ENCODE measurements at regions not wholly inside any gene's neighbourhood (a gene's known extent, or its start where the extent isn't known, plus 50 kb on each side); places are given as distances from the start of the nearest gene placed in this dataset.
"Not testable (repeated sequence)": the region's sequence is repeated elsewhere in the genome, so short reads cannot be mapped to it uniquely, and the experiment has no call there.

GRCh38 chr6:14992382-14992781, 253.5 kb upstream of the JARID2 start:
- no peak for ATAC-seq
- Mint-ChIP-seq H3K4me3 (no peak overlapping the region), H3K27me3 (no peaks in the 10 kb centered on the region), H3K4me1 (no peaks in the 10 kb centered on the region), H3K27ac (no peak overlapping the region), H3K9me3 (no peaks in the 10 kb centered on the region)
- DNase-seq = no peak

- H3K4me3 Mint-ChIP-seq = no peak overlapping the region
- H3K27ac Mint-ChIP-seq = no peak overlapping the region
- ATAC-seq (no peak), DNase-seq (no peak)
- no peaks in the 10 kb centered on the region for H3K27me3 Mint-ChIP-seq
- H3K4me1 Mint-ChIP-seq = no peaks in the 10 kb centered on the region
- no peaks in the 10 kb centered on the region for H3K9me3 Mint-ChIP-seq
Measured at GRCh38 chr6:14995208-14995607, 250.7 kb upstream of the JARID2 start.

- DNase-seq = no peak
- H3K9me3 Mint-ChIP-seq = no peaks in the 10 kb centered on the region
- H3K4me3 Mint-ChIP-seq = no peak overlapping the region
- no peak for ATAC-seq
- no peaks in the 10 kb centered on the region for H3K27me3 Mint-ChIP-seq
- H3K4me1 Mint-ChIP-seq = no peaks in the 10 kb centered on the region
- no peak overlapping the region for H3K27ac Mint-ChIP-seq
Measured at GRCh38 chr6:14995966-14996602, 249.8 kb upstream of the JARID2 start.

GRCh38 chr6:14996892-14997291, 249.0 kb upstream of the JARID2 start:
- Mint-ChIP-seq H3K9me3 (no peaks in the 10 kb centered on the region), H3K27me3 (no peaks in the 10 kb centered on the region), H3K27ac (no peak overlapping the region), H3K4me3 (no peak overlapping the region), H3K4me1 (no peaks in the 10 kb centered on the region)
- DNase-seq (no peak), ATAC-seq (no peak)

- Mint-ChIP-seq H3K9me3 (no peaks in the 10 kb centered on the region), H3K27me3 (no peaks in the 10 kb centered on the region), H3K4me3 (no peak overlapping the region), H3K4me1 (no peaks in the 10 kb centered on the region), H3K27ac (peak overlapping the region in 1 of 2 donors; percentile 27)
- DNase-seq = no peak
- no peak for ATAC-seq
Measured at GRCh38 chr6:14997507-14997906, 248.4 kb upstream of the JARID2 start.

GRCh38 chr6:14999106-14999505, 246.8 kb upstream of the JARID2 start:
- no peaks in the 10 kb centered on the region for H3K27me3 Mint-ChIP-seq
- H3K27ac Mint-ChIP-seq = no peak overlapping the region
- no peaks in the 10 kb centered on the region for H3K4me1 Mint-ChIP-seq
- ATAC-seq = no peak
- H3K4me3 Mint-ChIP-seq = no peak overlapping the region
- DNase-seq = no peak
- no peaks in the 10 kb centered on the region for H3K9me3 Mint-ChIP-seq

GRCh38 chr6:15001326-15001910, 244.5 kb upstream of the JARID2 start:
- no peak for ATAC-seq
- Mint-ChIP-seq H3K4me3 (no peak overlapping the region), H3K27ac (no peak overlapping the region), H3K4me1 (no peaks in the 10 kb centered on the region), H3K9me3 (no peaks in the 10 kb centered on the region), H3K27me3 (no peaks in the 10 kb centered on the region)
- DNase-seq = no peak

GRCh38 chr6:15008269-15008668, 237.6 kb upstream of the JARID2 start:
- no peak for ATAC-seq
- H3K4me3 Mint-ChIP-seq = no peak overlapping the region
- no peak for DNase-seq
- no peak overlapping the region for H3K27ac Mint-ChIP-seq
- H3K4me1 Mint-ChIP-seq = no peaks in the 10 kb centered on the region
- peaks cover 2% of the 10 kb centered on the region for H3K27me3 Mint-ChIP-seq
- no peaks in the 10 kb centered on the region for H3K9me3 Mint-ChIP-seq

- ATAC-seq (no peak), DNase-seq (no peak)
- Mint-ChIP-seq H3K4me3 (no peak overlapping the region), H3K27me3 (peaks cover 23% of the 10 kb centered on the region), H3K4me1 (peaks cover 25% of the 10 kb centered on the region), H3K27ac (no peak overlapping the region), H3K9me3 (no peaks in the 10 kb centered on the region)
Measured at GRCh38 chr6:15014958-15015357, 230.9 kb upstream of the JARID2 start.

- Mint-ChIP-seq H3K27me3 (peaks cover 23% of the 10 kb centered on the region), H3K4me1 (peaks cover 34% of the 10 kb centered on the region), H3K27ac (no peak overlapping the region), H3K4me3 (no peak overlapping the region), H3K9me3 (no peaks in the 10 kb centered on the region)
- ATAC-seq (no peak), DNase-seq (no peak)
Measured at GRCh38 chr6:15016813-15017212, 229.1 kb upstream of the JARID2 start.

- H3K4me3 Mint-ChIP-seq = peak overlapping the region in 1 of 2 donors; percentile 13
- peak; percentile 48 for ATAC-seq
- H3K9me3 Mint-ChIP-seq = no peaks in the 10 kb centered on the region
- DNase-seq = peak in 1 of 2 donors; percentile 3
- H3K27ac Mint-ChIP-seq = peak overlapping the region in 1 of 2 donors; percentile 50
- peaks cover 39% of the 10 kb centered on the region for H3K4me1 Mint-ChIP-seq
- H3K27me3 Mint-ChIP-seq = peaks cover 23% of the 10 kb centered on the region
Measured at GRCh38 chr6:15017261-15017660, 228.6 kb upstream of the JARID2 start.

- no peak for ATAC-seq
- peaks cover 41% of the 10 kb centered on the region for H3K4me1 Mint-ChIP-seq
- no peaks in the 10 kb centered on the region for H3K9me3 Mint-ChIP-seq
- H3K4me3 Mint-ChIP-seq = peak overlapping the region; percentile 13 to 48
- H3K27ac Mint-ChIP-seq = peak overlapping the region in 1 of 2 donors; percentile 50
- DNase-seq = no peak
- H3K27me3 Mint-ChIP-seq = peaks cover 23% of the 10 kb centered on the region
Measured at GRCh38 chr6:15017803-15018202, 228.1 kb upstream of the JARID2 start.

GRCh38 chr6:15020119-15020770, 225.6 kb upstream of the JARID2 start:
- peaks cover 12% of the 10 kb centered on the region for H3K27me3 Mint-ChIP-seq
- peak overlapping the region in 1 of 2 donors; percentile 88 for H3K27ac Mint-ChIP-seq
- no peaks in the 10 kb centered on the region for H3K9me3 Mint-ChIP-seq
- DNase-seq (no peak), ATAC-seq (no peak)
- H3K4me1 Mint-ChIP-seq = peaks cover 52% of the 10 kb centered on the region
- H3K4me3 Mint-ChIP-seq = no peak overlapping the region

GRCh38 chr6:15021074-15021473, 224.8 kb upstream of the JARID2 start:
- no peak overlapping the region for H3K27ac Mint-ChIP-seq
- ATAC-seq (no peak), DNase-seq (no peak)
- peaks cover 12% of the 10 kb centered on the region for H3K27me3 Mint-ChIP-seq
- H3K4me3 Mint-ChIP-seq = no peak overlapping the region
- H3K9me3 Mint-ChIP-seq = no peaks in the 10 kb centered on the region
- peaks cover 52% of the 10 kb centered on the region for H3K4me1 Mint-ChIP-seq

- not testable (repeated sequence) for H3K27me3 Mint-ChIP-seq, DNase-seq, H3K9me3 Mint-ChIP-seq
- Mint-ChIP-seq H3K27ac (peak overlapping the region; percentile 90 to 97), H3K4me1 (peaks cover 39% of the 10 kb centered on the region), H3K4me3 (peak overlapping the region; percentile 28 to 39)
- ATAC-seq = peak; percentile 49
Measured at GRCh38 chr6:15023018-15023417, 222.9 kb upstream of the JARID2 start.

- DNase-seq = peak; percentile 60 to 87
- Mint-ChIP-seq H3K4me1 (peaks cover 35% of the 10 kb centered on the region), H3K27me3 (no peaks in the 10 kb centered on the region), H3K4me3 (peak overlapping the region; percentile 28 to 39), H3K9me3 (no peaks in the 10 kb centered on the region), H3K27ac (peak overlapping the region; percentile 90 to 97)
- ATAC-seq = peak; percentile 99
Measured at GRCh38 chr6:15023448-15023847, 222.4 kb upstream of the JARID2 start.

Measured in stimulated activated naive CD8-positive, alpha-beta T cell treated with anti-CD3 and anti-CD28 coated beads, Interleukin-15, amount 100 ng/mL, for 72 hours (primary cell).